ENCODE measurements at regions not wholly inside any gene's neighbourhood (a gene's known extent, or its start where the extent isn't known, plus 50 kb on each side); places are given as distances from the start of the nearest gene placed in this dataset.

GRCh38 chr18:39596891-39597290 is 2031.3 kb upstream of the CELF4 start:
- H3K4me3 ChIP-seq (ENCODE audit: low read length), result no peak overlapping the region
- H3K9me3 ChIP-seq (ENCODE audit: low read length), result no peaks in the 10 kb centered on the region
- no peaks in the 10 kb centered on the region for H3K4me1 ChIP-seq (ENCODE audit: insufficient read depth, low read length)
- no peak for DNase-seq
- H3K27me3 ChIP-seq (ENCODE audit: insufficient read depth, low read length, poor library complexity, severe bottlenecking), result no peaks in the 10 kb centered on the region
- ChIA-PET CTCF (no interaction called here), POLR2A (no interaction called here)
- peaks cover 2 to 27% (median 6%) of the 10 kb centered on the region in 5 donors for H3K9me3 Mint-ChIP-seq
- no peaks in the 10 kb centered on the region for H3K27me3 Mint-ChIP-seq
- H3K4me1 Mint-ChIP-seq, result no peaks in the 10 kb centered on the region
- H3K27ac Mint-ChIP-seq, result no peak overlapping the region
- H3K4me3 Mint-ChIP-seq, result no peak overlapping the region
- H3K27ac ChIP-seq (ENCODE audit: low read depth, low read length), result no peak overlapping the region
- H3K36me3 Mint-ChIP-seq, result no peaks in the 10 kb centered on the region
- no peaks in the 10 kb centered on the region for H3K36me3 ChIP-seq (ENCODE audit: insufficient read depth, low read length)

DNA sequence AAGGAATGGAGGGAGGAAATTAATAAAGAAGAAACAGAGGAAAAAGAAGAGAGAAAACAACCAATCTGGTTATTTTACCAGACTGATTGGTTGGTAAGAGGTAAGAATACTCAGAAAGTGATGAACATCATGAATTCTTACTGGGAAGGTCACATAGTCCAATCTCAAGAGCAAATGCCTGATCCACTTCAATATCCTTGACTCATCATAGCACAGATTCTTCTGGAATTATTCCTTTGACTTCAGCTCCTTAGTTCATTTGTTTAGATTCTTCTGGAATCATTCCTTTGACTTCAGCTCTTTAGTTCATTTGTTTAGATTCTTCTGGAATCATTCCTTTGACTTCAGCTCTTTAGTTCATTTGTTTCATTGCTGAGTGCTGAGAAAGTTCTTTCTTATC is 2030.6 kb upstream of the CELF4 start:
- Mint-ChIP-seq H3K36me3 (no peaks in the 10 kb centered on the region), H3K27me3 (no peaks in the 10 kb centered on the region), H3K4me1 (no peaks in the 10 kb centered on the region), H3K4me3 (no peak overlapping the region), H3K27ac (no peak overlapping the region), H3K9me3 (peaks cover 2 to 27% (median 6%) of the 10 kb centered on the region in 5 donors)
- ChIA-PET POLR2A (no interaction called here), CTCF (no interaction called here)
- Histone ChIP-seq H3K4me1 (ENCODE audit: insufficient read depth, low read length) (no peaks in the 10 kb centered on the region), H3K27ac (ENCODE audit: low read depth, low read length) (no peak overlapping the region), H3K9me3 (ENCODE audit: low read length) (no peaks in the 10 kb centered on the region), H3K27me3 (ENCODE audit: insufficient read depth, low read length, poor library complexity, severe bottlenecking) (no peaks in the 10 kb centered on the region), H3K4me3 (ENCODE audit: low read length) (no peak overlapping the region), H3K36me3 (ENCODE audit: insufficient read depth, low read length) (no peaks in the 10 kb centered on the region)
- DNase-seq, result no peak

- Mint-ChIP-seq H3K9me3 (peaks cover 2 to 20% (median 2%) of the 10 kb centered on the region in 5 donors), H3K36me3 (no peaks in the 10 kb centered on the region), H3K4me3 (no peak overlapping the region), H3K27ac (no peak overlapping the region), H3K4me1 (no peaks in the 10 kb centered on the region), H3K27me3 (no peaks in the 10 kb centered on the region)
- ChIA-PET CTCF (no interaction called here), POLR2A (no interaction called here)
- no peak for DNase-seq
- H3K4me3 ChIP-seq (ENCODE audit: low read length), result no peak overlapping the region
- H3K27ac ChIP-seq (ENCODE audit: low read depth, low read length), result no peak overlapping the region
- H3K27me3 ChIP-seq (ENCODE audit: insufficient read depth, low read length, poor library complexity, severe bottlenecking), result no peaks in the 10 kb centered on the region
- no peaks in the 10 kb centered on the region for H3K4me1 ChIP-seq (ENCODE audit: insufficient read depth, low read length)
- no peaks in the 10 kb centered on the region for H3K9me3 ChIP-seq (ENCODE audit: low read length)
- H3K36me3 ChIP-seq (ENCODE audit: insufficient read depth, low read length), result no peaks in the 10 kb centered on the region
Observed at GRCh38 chr18:39594206-39594605, 2028.6 kb upstream of the CELF4 start.

GRCh38 chr18:39591649-39592048 is 2026.1 kb upstream of the CELF4 start:
- DNase-seq, result no peak
- Histone ChIP-seq H3K27ac (ENCODE audit: low read depth, low read length) (no peak overlapping the region), H3K36me3 (ENCODE audit: insufficient read depth, low read length) (no peaks in the 10 kb centered on the region), H3K4me3 (ENCODE audit: low read length) (no peak overlapping the region), H3K27me3 (ENCODE audit: insufficient read depth, low read length, poor library complexity, severe bottlenecking) (no peaks in the 10 kb centered on the region), H3K9me3 (ENCODE audit: low read length) (no peaks in the 10 kb centered on the region), H3K4me1 (ENCODE audit: insufficient read depth, low read length) (no peaks in the 10 kb centered on the region)
- Mint-ChIP-seq H3K27ac (no peak overlapping the region), H3K4me1 (no peaks in the 10 kb centered on the region), H3K4me3 (no peak overlapping the region), H3K36me3 (no peaks in the 10 kb centered on the region), H3K9me3 (peaks cover 0 to 11% (median 4%) of the 10 kb centered on the region in 5 donors), H3K27me3 (no peaks in the 10 kb centered on the region)
- POLR2A ChIA-PET, result no interaction called here
- CTCF ChIA-PET, result no interaction called here

- H3K9me3 Mint-ChIP-seq, result peaks cover 2 to 18% (median 8%) of the 10 kb centered on the region in 5 donors
- CTCF ChIA-PET, result no interaction called here
- POLR2A ChIA-PET, result no interaction called here
Observed at GRCh38 chr18:39589496-39589895, 2023.9 kb upstream of the CELF4 start.

DNA sequence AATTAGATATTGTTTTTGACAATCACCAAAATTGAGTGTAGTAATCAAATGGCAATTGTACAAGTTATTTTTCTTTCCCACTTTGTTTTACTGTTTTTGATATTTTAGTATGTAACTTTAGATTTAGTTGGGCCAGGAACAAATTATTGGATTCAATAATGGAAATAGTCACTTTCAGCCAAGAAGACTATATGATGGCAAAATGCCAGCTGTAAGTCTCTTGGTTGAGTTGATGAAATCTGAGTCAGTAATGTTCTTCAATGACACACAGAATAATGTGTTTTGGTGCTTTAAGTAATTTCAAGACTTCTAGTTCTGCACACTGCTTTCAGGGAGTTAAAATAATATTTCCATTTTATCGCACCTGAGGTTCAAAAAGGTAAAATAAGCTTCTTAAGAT is 2022.0 kb upstream of the CELF4 start:
- H3K36me3 Mint-ChIP-seq, result no peaks in the 10 kb centered on the region
- Histone ChIP-seq H3K9me3 (ENCODE audit: low read length) (no peaks in the 10 kb centered on the region), H3K4me3 (ENCODE audit: low read length) (no peak overlapping the region), H3K36me3 (ENCODE audit: insufficient read depth, low read length) (no peaks in the 10 kb centered on the region), H3K27ac (ENCODE audit: low read depth, low read length) (no peak overlapping the region), H3K27me3 (ENCODE audit: insufficient read depth, low read length, poor library complexity, severe bottlenecking) (no peaks in the 10 kb centered on the region), H3K4me1 (ENCODE audit: insufficient read depth, low read length) (no peaks in the 10 kb centered on the region)
- no peaks in the 10 kb centered on the region for H3K27me3 Mint-ChIP-seq
- peaks cover 2 to 21% (median 17%) of the 10 kb centered on the region in 5 donors for H3K9me3 Mint-ChIP-seq
- H3K4me3 Mint-ChIP-seq, result no peak overlapping the region
- H3K27ac Mint-ChIP-seq, result no peak overlapping the region
- no peak for DNase-seq
- H3K4me1 Mint-ChIP-seq, result no peaks in the 10 kb centered on the region
- ChIA-PET CTCF (no interaction called here), POLR2A (no interaction called here)

More at GRCh38 chr18:39589496-39589895, 2023.9 kb upstream of the CELF4 start:
- no peaks in the 10 kb centered on the region for H3K4me1 Mint-ChIP-seq
- Histone ChIP-seq H3K36me3 (ENCODE audit: insufficient read depth, low read length) (no peaks in the 10 kb centered on the region), H3K9me3 (ENCODE audit: low read length) (no peaks in the 10 kb centered on the region), H3K4me1 (ENCODE audit: insufficient read depth, low read length) (no peaks in the 10 kb centered on the region), H3K27me3 (ENCODE audit: insufficient read depth, low read length, poor library complexity, severe bottlenecking) (no peaks in the 10 kb centered on the region), H3K4me3 (ENCODE audit: low read length) (no peak overlapping the region), H3K27ac (ENCODE audit: low read depth, low read length) (no peak overlapping the region)
- H3K4me3 Mint-ChIP-seq, result no peak overlapping the region
- no peak overlapping the region for H3K27ac Mint-ChIP-seq
- DNase-seq, result no peak
- H3K36me3 Mint-ChIP-seq, result no peaks in the 10 kb centered on the region
- no peaks in the 10 kb centered on the region for H3K27me3 Mint-ChIP-seq

- Mint-ChIP-seq H3K36me3 (no peaks in the 10 kb centered on the region), H3K4me3 (no peak overlapping the region), H3K9me3 (peaks cover 2 to 27% (median 17%) of the 10 kb centered on the region in 5 donors), H3K27ac (no peak overlapping the region), H3K27me3 (no peaks in the 10 kb centered on the region), H3K4me1 (no peaks in the 10 kb centered on the region)
- Histone ChIP-seq H3K36me3 (ENCODE audit: insufficient read depth, low read length) (no peaks in the 10 kb centered on the region), H3K4me3 (ENCODE audit: low read length) (no peak overlapping the region), H3K4me1 (ENCODE audit: insufficient read depth, low read length) (no peaks in the 10 kb centered on the region), H3K9me3 (ENCODE audit: low read length) (no peaks in the 10 kb centered on the region), H3K27ac (ENCODE audit: low read depth, low read length) (no peak overlapping the region), H3K27me3 (ENCODE audit: insufficient read depth, low read length, poor library complexity, severe bottlenecking) (no peaks in the 10 kb centered on the region)
- ChIA-PET CTCF (no interaction called here), POLR2A (no interaction called here)
- DNase-seq, result no peak
Observed at GRCh38 chr18:39586741-39587140, 2021.1 kb upstream of the CELF4 start.

GRCh38 chr18:39574897-39575296 is 2009.3 kb upstream of the CELF4 start:
- Mint-ChIP-seq H3K36me3 (no peaks in the 10 kb centered on the region), H3K4me3 (no peak overlapping the region), H3K27ac (no peak overlapping the region), H3K9me3 (peaks cover 3 to 24% (median 15%) of the 10 kb centered on the region in 5 donors), H3K27me3 (no peaks in the 10 kb centered on the region), H3K4me1 (no peaks in the 10 kb centered on the region)
- POLR2A ChIA-PET, result no interaction called here
- no peak overlapping the region for H3K27ac ChIP-seq (ENCODE audit: low read depth, low read length)
- CTCF ChIA-PET, result no interaction called here
- H3K9me3 ChIP-seq (ENCODE audit: low read length), result no peaks in the 10 kb centered on the region
- H3K4me3 ChIP-seq (ENCODE audit: low read length), result no peak overlapping the region
- DNase-seq, result no peak
- H3K36me3 ChIP-seq (ENCODE audit: insufficient read depth, low read length), result no peaks in the 10 kb centered on the region
- H3K4me1 ChIP-seq (ENCODE audit: insufficient read depth, low read length), result no peaks in the 10 kb centered on the region
- no peaks in the 10 kb centered on the region for H3K27me3 ChIP-seq (ENCODE audit: insufficient read depth, low read length, poor library complexity, severe bottlenecking)

- ChIA-PET POLR2A (no interaction called here), CTCF (no interaction called here)
- H3K4me1 ChIP-seq (ENCODE audit: insufficient read depth, low read length), result no peaks in the 10 kb centered on the region
Observed at GRCh38 chr18:39571511-39571910, 2005.9 kb upstream of the CELF4 start.

More at GRCh38 chr18:39571511-39571910, 2005.9 kb upstream of the CELF4 start:
- Mint-ChIP-seq H3K27me3 (no peaks in the 10 kb centered on the region), H3K36me3 (no peaks in the 10 kb centered on the region), H3K4me3 (no peak overlapping the region), H3K9me3 (peaks cover 0 to 16% (median 15%) of the 10 kb centered on the region in 5 donors), H3K27ac (no peak overlapping the region), H3K4me1 (no peaks in the 10 kb centered on the region)
- H3K9me3 ChIP-seq (ENCODE audit: low read length), result no peaks in the 10 kb centered on the region
- no peaks in the 10 kb centered on the region for H3K36me3 ChIP-seq (ENCODE audit: insufficient read depth, low read length)
- H3K4me3 ChIP-seq (ENCODE audit: low read length), result no peak overlapping the region
- H3K27me3 ChIP-seq (ENCODE audit: insufficient read depth, low read length, poor library complexity, severe bottlenecking), result no peaks in the 10 kb centered on the region
- no peak overlapping the region for H3K27ac ChIP-seq (ENCODE audit: low read depth, low read length)
- no peak for DNase-seq

Measured in CD8-positive, alpha-beta memory T cell (primary cell).